GM19023 (cell line): ENCODE measurements at regions not wholly inside any gene's neighbourhood (a gene's known extent, or its start where the extent isn't known, plus 50 kb on each side); places are given as distances from the start of the nearest gene placed in this dataset.

Source experiments
- ATAC-seq: cut with Tn5 transposase; IDR thresholded peaks from one replicate; pipeline ENCODE4 v1.9.1; 2021; ENCODE audit warnings: mild to moderate bottlenecking, moderate library complexity; ENCODE audit not compliant: unreplicated experiment

GRCh38 chr12:25301798-25302197, 51.1 kb upstream of the KRAS start:
- no peak for ATAC-seq
